Testis (tissue), 2 donors: ENCODE measurements at regions not wholly inside any gene's neighbourhood (a gene's known extent, or its start where the extent isn't known, plus 50 kb on each side); places are given as distances from the start of the nearest gene placed in this dataset.

ENCODE experiments used
- CTCF ChIP-seq, 3 experiments: fragments of 450-650 bp in 2 of 3; fragments of 200-600 bp in 1 of 3; sonication (generic) in 1 of 3; IDR thresholded peaks; one replicate each; pipeline ENCODE4 v1.5.1; 2016 to 2019; ENCODE audit warnings: antibody characterized with exemption in 3 of 3, mild to moderate bottlenecking in 2 of 3, moderate library complexity in 1 of 3
- POLR2A ChIP-seq: fragments of 450-650 bp; IDR thresholded peaks from one replicate; pipeline ENCODE4 v1.6.1; 2017; ENCODE audit warnings: antibody characterized with exemption, mild to moderate bottlenecking, moderate library complexity

GRCh38 chr12:59113831-59114615 lies 193.7 kb upstream of the LRIG3 start:
- TF ChIP-seq CTCF (IDR thresholded peaks at IDR 0.05) (peak; percentile 48 to 79 (median 77)), POLR2A (no peak)
